RWPE2 (cell line): ENCODE measurements at regions not wholly inside any gene's neighbourhood (a gene's known extent, or its start where the extent isn't known, plus 50 kb on each side); places are given as distances from the start of the nearest gene placed in this dataset.

Experiments
- ATAC-seq: fragments of 200-7000 bp; cut with Tn5 transposase; 3 replicates; pipeline ENCODE4 v1.9.1; 2021; ENCODE audit warnings: low read depth
- DNase-seq: peaks from one replicate; pipeline ENCODE4 v3.0.0-alpha.2; 2020; ENCODE audit warnings: low spot score
- H3K27ac ChIP-seq: fragments of 450-650 bp; 2 replicates; pipeline ENCODE4 v1.5.1; 2017; ENCODE audit warnings: mild to moderate bottlenecking; ENCODE audit not compliant: poor library complexity, severe bottlenecking
- H3K27me3 ChIP-seq: fragments of 250-450 bp; sonication (Bioruptor Pico); 2 replicates; pipeline ENCODE4 v1.5.1; 2021; ENCODE audit warnings: mild to moderate bottlenecking, moderate library complexity; ENCODE audit not compliant: insufficient read depth, poor library complexity, severe bottlenecking
- H3K36me3 ChIP-seq: fragments of 250-450 bp; sonication (Bioruptor Pico); 2 replicates; pipeline ENCODE4 v1.5.1; 2020; ENCODE audit warnings: low read depth, mild to moderate bottlenecking, moderate library complexity
- H3K4me1 ChIP-seq: fragments of 250-450 bp; sonication (Bioruptor Pico); 2 replicates; pipeline ENCODE4 v1.5.1; 2021; ENCODE audit warnings: mild to moderate bottlenecking, moderate library complexity; ENCODE audit not compliant: insufficient read depth, poor library complexity, severe bottlenecking
- H3K4me3 ChIP-seq: fragments of 250-450 bp; sonication (Bioruptor Pico); 2 replicates; pipeline ENCODE4 v1.5.1; 2021; ENCODE audit warnings: mild to moderate bottlenecking, moderate library complexity; ENCODE audit not compliant: severe bottlenecking
- H3K9me3 ChIP-seq: fragments of 250-450 bp; sonication (Bioruptor Pico); 2 replicates; pipeline ENCODE4 v1.5.1; 2021; ENCODE audit warnings: mild to moderate bottlenecking, moderate library complexity; ENCODE audit not compliant: severe bottlenecking
- TF ChIP-seq, protein P1 (sequence below): fragments of 450-650 bp; IDR thresholded peaks from one replicate; pipeline ENCODE4 v1.5.1; 2017; ENCODE audit warnings: mild to moderate bottlenecking, moderate library complexity; ENCODE audit not compliant: poor library complexity, severe bottlenecking

GRCh38 chr2:237033536-237034060 is 52.1 kb upstream of the COPS8 start:
- no peak overlapping the region for H3K27ac ChIP-seq
- ATAC-seq (no peak), DNase-seq (no peak)
- TF ChIP-seq, protein P1, sequence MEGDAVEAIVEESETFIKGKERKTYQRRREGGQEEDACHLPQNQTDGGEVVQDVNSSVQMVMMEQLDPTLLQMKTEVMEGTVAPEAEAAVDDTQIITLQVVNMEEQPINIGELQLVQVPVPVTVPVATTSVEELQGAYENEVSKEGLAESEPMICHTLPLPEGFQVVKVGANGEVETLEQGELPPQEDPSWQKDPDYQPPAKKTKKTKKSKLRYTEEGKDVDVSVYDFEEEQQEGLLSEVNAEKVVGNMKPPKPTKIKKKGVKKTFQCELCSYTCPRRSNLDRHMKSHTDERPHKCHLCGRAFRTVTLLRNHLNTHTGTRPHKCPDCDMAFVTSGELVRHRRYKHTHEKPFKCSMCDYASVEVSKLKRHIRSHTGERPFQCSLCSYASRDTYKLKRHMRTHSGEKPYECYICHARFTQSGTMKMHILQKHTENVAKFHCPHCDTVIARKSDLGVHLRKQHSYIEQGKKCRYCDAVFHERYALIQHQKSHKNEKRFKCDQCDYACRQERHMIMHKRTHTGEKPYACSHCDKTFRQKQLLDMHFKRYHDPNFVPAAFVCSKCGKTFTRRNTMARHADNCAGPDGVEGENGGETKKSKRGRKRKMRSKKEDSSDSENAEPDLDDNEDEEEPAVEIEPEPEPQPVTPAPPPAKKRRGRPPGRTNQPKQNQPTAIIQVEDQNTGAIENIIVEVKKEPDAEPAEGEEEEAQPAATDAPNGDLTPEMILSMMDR, result no peak
- H3K4me3 ChIP-seq, result no peak overlapping the region
- H3K4me1 ChIP-seq, result no peaks in the 10 kb centered on the region
- no peaks in the 10 kb centered on the region for H3K36me3 ChIP-seq
- H3K9me3 ChIP-seq, result no peaks in the 10 kb centered on the region
- no peaks in the 10 kb centered on the region for H3K27me3 ChIP-seq

DNA sequence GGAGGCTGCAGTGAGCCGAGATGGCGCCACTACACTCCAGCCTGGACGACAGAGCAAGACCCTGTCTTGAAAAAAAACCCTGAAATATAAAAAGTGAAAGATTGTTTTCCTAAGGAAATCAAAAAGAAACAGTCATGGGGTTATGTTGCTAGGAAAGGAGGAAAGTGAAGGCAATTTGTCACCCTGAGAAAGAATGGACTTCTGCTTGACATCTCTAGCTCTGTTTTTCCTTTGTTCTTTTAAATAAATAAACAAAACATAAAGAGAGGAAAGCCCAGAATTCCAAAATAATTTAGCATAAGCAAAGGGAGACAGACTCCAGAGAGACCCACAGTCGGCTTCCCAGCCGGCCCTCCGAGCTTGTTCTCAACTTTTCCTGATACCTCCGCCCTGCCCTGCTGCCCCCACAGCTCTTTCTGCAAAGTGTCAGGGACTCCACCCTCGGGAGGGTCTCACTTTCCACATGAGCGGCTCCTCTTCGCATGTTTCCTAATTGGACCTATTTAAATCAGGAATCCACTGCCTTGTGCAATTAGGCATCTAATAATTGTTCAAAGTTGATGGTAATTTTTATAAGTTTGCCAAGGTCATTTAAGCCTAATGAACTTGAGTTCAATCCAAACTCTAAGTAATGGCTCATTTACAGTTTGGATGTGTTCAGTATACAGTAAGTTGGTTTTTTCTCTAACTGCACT is 49.8 kb upstream of the COPS8 start:
- TF ChIP-seq, protein P1, result no peak
- no peaks in the 10 kb centered on the region for H3K36me3 ChIP-seq
- DNase-seq (no peak), ATAC-seq (no peak)
- H3K9me3 ChIP-seq, result no peaks in the 10 kb centered on the region
- H3K27me3 ChIP-seq, result no peaks in the 10 kb centered on the region
- H3K4me1 ChIP-seq, result no peaks in the 10 kb centered on the region
- H3K4me3 ChIP-seq, result no peak overlapping the region
- H3K27ac ChIP-seq, result no peak overlapping the region
